ENCODE measurements at regions not wholly inside any gene's neighbourhood (a gene's known extent, or its start where the extent isn't known, plus 50 kb on each side); places are given as distances from the start of the nearest gene placed in this dataset.

- no peak for TF ChIP-seq CTCF (IDR thresholded peaks at IDR 0.05)
These were observed 328.7 kb upstream of the LRRC4C start for GRCh38 chr11:41788177-41788576.

- TF ChIP-seq CTCF (IDR thresholded peaks at IDR 0.05), result no peak
These were observed 329.9 kb upstream of the LRRC4C start for GRCh38 chr11:41789376-41789775.

- TF ChIP-seq CTCF (IDR thresholded peaks at IDR 0.05), result no peak
These were observed 335.6 kb upstream of the LRRC4C start for GRCh38 chr11:41795004-41795403.

- TF ChIP-seq CTCF (IDR thresholded peaks at IDR 0.05), result no peak
These were observed 340.3 kb upstream of the LRRC4C start for GRCh38 chr11:41799754-41800153.

GRCh38 chr11:41803895-41804294 lies 344.4 kb upstream of the LRRC4C start:
- TF ChIP-seq CTCF (IDR thresholded peaks at IDR 0.05), result no peak

GRCh38 chr11:41816396-41816795 lies 356.9 kb upstream of the LRRC4C start:
- no peak for TF ChIP-seq CTCF (IDR thresholded peaks at IDR 0.05)

- no peak for TF ChIP-seq CTCF (IDR thresholded peaks at IDR 0.05)
These were observed 366.6 kb upstream of the LRRC4C start for GRCh38 chr11:41826085-41826484.

- no peak for TF ChIP-seq CTCF (IDR thresholded peaks at IDR 0.05)
These were observed 377.0 kb upstream of the LRRC4C start for GRCh38 chr11:41836431-41836830.

All from LNCAP (cell line).